H9 (cell line): ENCODE measurements at regions not wholly inside any gene's neighbourhood (a gene's known extent, or its start where the extent isn't known, plus 50 kb on each side); places are given as distances from the start of the nearest gene placed in this dataset.

Experiments used
- DNase-seq: peaks from one replicate; pipeline ENCODE4 v3.0.0-alpha.2; 2017
- H2AFZ ChIP-seq: one replicate; pipeline ENCODE4 v1.6.1; 2013; ENCODE audit warnings: mild to moderate bottlenecking, low read length, control low read depth, moderate library complexity
- H2AK5ac ChIP-seq: 2 replicates; pipeline ENCODE4 v1.6.1; 2013; ENCODE audit warnings: low read length, control low read depth, mixed read lengths; ENCODE audit not compliant: insufficient read length
- H2BK120ac ChIP-seq: one replicate; pipeline ENCODE4 v1.6.1; 2013; ENCODE audit warnings: low read depth, mild to moderate bottlenecking, low read length, control low read depth, inconsistent platforms; ENCODE audit not compliant: poor library complexity, severe bottlenecking
- H2BK12ac ChIP-seq: 2 replicates; pipeline ENCODE4 v1.6.1; 2013; ENCODE audit warnings: low read length, control low read depth, mixed read lengths, low read depth; ENCODE audit not compliant: insufficient read length
- H2BK15ac ChIP-seq: 2 replicates; pipeline ENCODE4 v1.6.1; 2013; ENCODE audit warnings: low read depth, low read length, control low read depth
- H2BK20ac ChIP-seq: one replicate; pipeline ENCODE4 v1.6.1; 2013; ENCODE audit warnings: low read depth, mild to moderate bottlenecking, low read length, control low read depth, inconsistent platforms; ENCODE audit not compliant: poor library complexity, severe bottlenecking
- H2BK5ac ChIP-seq: 2 replicates; pipeline ENCODE4 v1.6.1; 2013; ENCODE audit warnings: low read length, control low read depth, mixed read lengths; ENCODE audit not compliant: insufficient read length
- H3K14ac ChIP-seq: 2 replicates; pipeline ENCODE4 v1.6.1; 2013; ENCODE audit warnings: low read length, control low read depth; ENCODE audit not compliant: insufficient read depth
- H3K18ac ChIP-seq: 2 replicates; pipeline ENCODE4 v1.6.1; 2013; ENCODE audit warnings: low read depth, mild to moderate bottlenecking, mixed read lengths, low read length, control low read depth; ENCODE audit not compliant: insufficient read length
- H3K23ac ChIP-seq: 2 replicates; pipeline ENCODE4 v1.6.1; 2013; ENCODE audit warnings: low read length, control low read depth, mixed read lengths, low read depth; ENCODE audit not compliant: insufficient read length
- H3K23me2 ChIP-seq: 2 replicates; pipeline ENCODE4 v1.6.1; 2013; ENCODE audit warnings: low read depth, mild to moderate bottlenecking, mixed read lengths, low read length, control low read depth; ENCODE audit not compliant: insufficient read length, poor library complexity, severe bottlenecking
- H3K27ac ChIP-seq: 2 replicates; pipeline ENCODE4 v1.5.1; 2013; ENCODE audit warnings: low read length, control low read depth, mixed read lengths, low read depth; ENCODE audit not compliant: insufficient read length
- H3K27me3 ChIP-seq: 2 replicates; pipeline ENCODE4 v1.6.1; 2013; ENCODE audit warnings: low read length, control low read depth, inconsistent platforms; ENCODE audit not compliant: insufficient read depth
- H3K4ac ChIP-seq: 2 replicates; pipeline ENCODE4 v1.6.1; 2013; ENCODE audit warnings: low read depth, mild to moderate bottlenecking, control low read depth, inconsistent platforms, low read length, moderate library complexity
- H3K4me1 ChIP-seq: 2 replicates; pipeline ENCODE4 v1.6.1; 2013; ENCODE audit warnings: low read length, control low read depth, inconsistent platforms; ENCODE audit not compliant: insufficient read depth
- H3K4me2 ChIP-seq: 2 replicates; pipeline ENCODE4 v1.6.1; 2013; ENCODE audit warnings: low read length, control low read depth, mixed read lengths; ENCODE audit not compliant: insufficient read length, insufficient read depth
- H3K56ac ChIP-seq: 2 replicates; pipeline ENCODE4 v1.6.1; 2013; ENCODE audit warnings: low read depth, mild to moderate bottlenecking, mixed read lengths, low read length, control low read depth; ENCODE audit not compliant: insufficient read length
- H3K79me1 ChIP-seq: 2 replicates; pipeline ENCODE4 v1.6.1; 2013; ENCODE audit warnings: low read depth, mild to moderate bottlenecking, moderate library complexity, low read length, control low read depth, inconsistent platforms; ENCODE audit not compliant: insufficient read depth, poor library complexity, severe bottlenecking
- H3K79me2 ChIP-seq: 2 replicates; pipeline ENCODE4 v1.6.1; 2013; ENCODE audit warnings: low read length, control low read depth, inconsistent platforms; ENCODE audit not compliant: insufficient read depth
- H3K9ac ChIP-seq: 2 replicates; pipeline ENCODE4 v1.6.1; 2013; ENCODE audit warnings: low read length, control low read depth, mixed read lengths; ENCODE audit not compliant: insufficient read length; ENCODE audit errors: extremely low read depth
- H3K9me3 ChIP-seq: one replicate; pipeline ENCODE4 v1.6.1; 2013; ENCODE audit warnings: low read depth, low read length, inconsistent platforms; ENCODE audit not compliant: control insufficient read depth
- H3T11ph ChIP-seq: one replicate; pipeline ENCODE4 v1.6.1; 2013; ENCODE audit warnings: mild to moderate bottlenecking, low read length, control low read depth, inconsistent platforms
- H4K20me1 ChIP-seq: one replicate; pipeline ENCODE4 v1.6.1; 2013; ENCODE audit not compliant: control insufficient read depth, insufficient read length, insufficient read depth
- H4K5ac ChIP-seq: 2 replicates; pipeline ENCODE4 v1.6.1; 2013; ENCODE audit warnings: low read depth, mild to moderate bottlenecking, mixed read lengths, low read length, control low read depth; ENCODE audit not compliant: insufficient read length
- H4K8ac ChIP-seq: replicated peaks from 2 replicates; pipeline ENCODE4 v1.6.1; 2013; ENCODE audit warnings: low read length, control low read depth, mixed read lengths, low read depth; ENCODE audit not compliant: insufficient read length
- H4K91ac ChIP-seq: 2 replicates; pipeline ENCODE4 v1.6.1; 2013; ENCODE audit warnings: low read depth, mild to moderate bottlenecking, moderate library complexity, mixed read lengths, low read length, control low read depth; ENCODE audit not compliant: insufficient read length
- H3K27ac Mint-ChIP-seq, 3 experiments: 2 replicates in 2 of 3; 3 replicates in 1 of 3; pipeline ENCODE4 v1.8.0; 2020 to 2021; ENCODE audit warnings: mixed read lengths in 3 of 3, mild to moderate bottlenecking in 1 of 3, moderate library complexity in 1 of 3
- H3K27me3 Mint-ChIP-seq: 2 replicates; pipeline ENCODE4 v1.8.0; 2021; ENCODE audit warnings: low read depth, mild to moderate bottlenecking, moderate library complexity, mixed read lengths
- H3K36me3 Mint-ChIP-seq, 3 experiments: 2 replicates in 2 of 3; 3 replicates in 1 of 3; pipeline ENCODE4 v1.8.0; 2020 to 2021; ENCODE audit warnings: low read depth in 3 of 3, mixed read lengths in 3 of 3; ENCODE audit not compliant: insufficient read depth in 1 of 3
- H3K4me1 Mint-ChIP-seq, 2 experiments: 2 replicates each; pipeline ENCODE4 v1.8.0; 2020; ENCODE audit warnings: mixed read lengths in 2 of 2
- H3K4me3 Mint-ChIP-seq, 2 experiments: 2 replicates in 1 of 2; 3 replicates in 1 of 2; pipeline ENCODE4 v1.8.0; 2020 to 2021; ENCODE audit warnings: mild to moderate bottlenecking in 2 of 2, mixed read lengths in 2 of 2, moderate library complexity in 1 of 2
- H3K9me3 Mint-ChIP-seq, 2 experiments: 2 replicates in 1 of 2; 3 replicates in 1 of 2; pipeline ENCODE4 v1.8.0; 2020; ENCODE audit warnings: mild to moderate bottlenecking in 2 of 2, mixed read lengths in 2 of 2, moderate library complexity in 1 of 2
- CTCF ChIP-seq: fragments of 200-600 bp; sonication (generic); conservative IDR thresholded peaks from 3 replicates; pipeline ENCODE4 v1.8.0; 2021; ENCODE audit warnings: antibody characterized with exemption, mild to moderate bottlenecking
- WGBS: extraction: QIAGEN DNeasy Blood & Tissue Kit; methylation state at CpG from one replicate; pipeline ENCODE4 v1.1.7; 2013; ENCODE audit warnings: missing lambda C conversion rate, low lambda C conversion rate, mixed read lengths; ENCODE audit not compliant: insufficient read length; ENCODE audit errors: extremely low coverage; 5-methylcytosine and 5-hydroxymethylcytosine counted together

GRCh38 chr4:123114084-123114914 lies 191.9 kb upstream of the NUDT6 start:
- Histone ChIP-seq H3K9ac (no peak overlapping the region), H2AFZ (no peak overlapping the region), H2AK5ac (no peak overlapping the region), H2BK15ac (no peak overlapping the region), H3K14ac (no peak overlapping the region), H4K5ac (peak overlapping the region; percentile 4), H2BK5ac (no peak overlapping the region), H3K27me3 (no peaks in the 10 kb centered on the region), H2BK12ac (no peak overlapping the region), H4K8ac (peak overlapping the region; percentile 67), H3T11ph (no peak overlapping the region), H3K18ac (no peak overlapping the region), H3K4me2 (no peak overlapping the region), H2BK120ac (no peak overlapping the region), H4K20me1 (no peaks in the 10 kb centered on the region), H3K56ac (no peak overlapping the region), H2BK20ac (no peak overlapping the region), H3K79me1 (no peaks in the 10 kb centered on the region), H3K4ac (no peak overlapping the region), H3K23me2 (no peaks in the 10 kb centered on the region), H3K4me1 (no peaks in the 10 kb centered on the region), H3K9me3 (no peaks in the 10 kb centered on the region), H4K91ac (no peak overlapping the region), H3K79me2 (no peaks in the 10 kb centered on the region), H3K23ac (no peak overlapping the region), H3K27ac (no peak overlapping the region)
- no peak for DNase-seq
- no peaks in the 10 kb centered on the region for H3K4me1 Mint-ChIP-seq
- no CpG with 5 or more reads among the region's 9 CpGs for WGBS
- no peak for TF ChIP-seq CTCF
- no peak overlapping the region for H3K27ac Mint-ChIP-seq
- H3K4me3 Mint-ChIP-seq: no peak overlapping the region
- no peaks in the 10 kb centered on the region; a peak in 1 of 5 replicates for H3K9me3 Mint-ChIP-seq
- no peaks in the 10 kb centered on the region for H3K27me3 Mint-ChIP-seq
- peaks cover 0 to 5% (median 0%) of the 10 kb centered on the region in 3 experiments; a peak in 4 of 7 replicates for H3K36me3 Mint-ChIP-seq
